Aorta (tissue), 5 donors: ENCODE measurements at regions not wholly inside any gene's neighbourhood (a gene's known extent, or its start where the extent isn't known, plus 50 kb on each side); places are given as distances from the start of the nearest gene placed in this dataset.

Source experiments
- ATAC-seq: fragments of 200-7000 bp; cut with Tn5 transposase; one replicate; pipeline ENCODE4 v1.9.1; 2022; ENCODE audit warnings: moderate library complexity; ENCODE audit not compliant: low FRiP score
- DNase-seq, 2 donors: peaks; one replicate each; pipeline ENCODE4 v3.0.0-alpha.2; 2020
- H3K27ac ChIP-seq, 2 donors: one replicate each; pipeline ENCODE4 v1.5.1; 2013; ENCODE audit warnings: low read length in 2 of 2, mild to moderate bottlenecking in 2 of 2, moderate library complexity in 2 of 2, control low read depth in 1 of 2, inconsistent platforms in 1 of 2, low read depth in 1 of 2
- H3K27me3 ChIP-seq, 2 donors: one replicate each; pipeline ENCODE4 v1.6.1; 2013; ENCODE audit warnings: control low read depth in 1 of 2, low read length in 1 of 2, mild to moderate bottlenecking in 1 of 2, moderate library complexity in 1 of 2; ENCODE audit not compliant: insufficient read depth in 2 of 2, control insufficient read depth in 1 of 2
- H3K36me3 ChIP-seq, 2 donors: one replicate each; pipeline ENCODE4 v1.6.1; 2013; ENCODE audit warnings: control low read depth in 1 of 2, low read length in 1 of 2, mild to moderate bottlenecking in 1 of 2; ENCODE audit not compliant: insufficient read depth in 2 of 2, control insufficient read depth in 1 of 2
- H3K4me1 ChIP-seq, 2 donors: one replicate each; pipeline ENCODE4 v1.6.1; 2013; ENCODE audit warnings: low read length in 2 of 2, control low read depth in 1 of 2, mild to moderate bottlenecking in 1 of 2, moderate library complexity in 1 of 2; ENCODE audit not compliant: insufficient read depth in 2 of 2, control insufficient read depth in 1 of 2
- H3K4me3 ChIP-seq, 2 donors: one replicate each; pipeline ENCODE4 v1.5.1; 2013; ENCODE audit warnings: low read length in 2 of 2, control low read depth in 1 of 2, mild to moderate bottlenecking in 1 of 2
- H3K9me3 ChIP-seq: one replicate; pipeline ENCODE4 v1.6.1; 2013; ENCODE audit warnings: mild to moderate bottlenecking, low read length; ENCODE audit not compliant: control insufficient read depth
- WGBS, 2 donors: extraction: QIAGEN DNeasy Blood & Tissue Kit; methylation state at CpG; one replicate each; pipeline ENCODE4 v1.1.7; 2013; 5-methylcytosine and 5-hydroxymethylcytosine counted together
- intact Hi-C, 2 donors: fragments of 100-400 bp; cut with DNase I; formaldehyde crosslinking; loops; one replicate each; pipeline versions ENCODE4 v1.14.2 to v1.15.0; 2022
- donor health status: healthy with polysubstance abuse.
- donor health status: Bipolar disorder and iron deficiency.
- donor health status: DM: no; HTN: no; CAD: no.
- donor health status: DM: no; HTN: no; CAD: no.
- donor health status: DM: yes; HTN: yes; CAD: no.

DNA sequence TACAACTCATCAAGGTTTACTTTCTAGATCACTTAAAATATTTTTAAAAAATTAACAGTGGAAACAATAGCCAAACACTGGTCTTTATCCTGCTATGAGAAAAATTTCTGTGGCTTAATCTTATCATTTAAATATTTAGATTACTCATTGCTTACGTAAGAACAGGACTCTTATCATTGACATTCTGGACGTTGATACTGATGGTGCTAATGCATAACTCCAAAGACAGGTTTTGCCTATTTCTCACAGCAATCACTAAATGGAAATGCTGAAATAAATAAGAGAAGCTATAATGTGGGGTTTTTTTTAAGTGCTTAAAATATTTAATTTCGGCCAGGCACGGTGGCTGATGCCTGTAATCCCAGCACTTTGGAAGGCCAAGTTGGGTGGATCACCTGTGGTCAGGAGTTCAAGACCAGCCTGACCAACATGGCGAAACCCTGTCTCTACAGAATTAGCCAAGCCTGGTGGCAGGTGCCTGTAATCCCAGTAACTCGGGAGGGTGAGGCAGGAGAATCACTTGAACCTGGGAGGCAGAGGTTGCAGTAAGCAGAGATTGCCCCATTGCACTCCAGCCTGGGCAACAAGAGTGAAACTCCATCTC, 195.0 kb downstream of the HGF start:
- H3K36me3 ChIP-seq, result no peaks in the 10 kb centered on the region
- intact Hi-C loops, result no loop called here
- no peaks in the 10 kb centered on the region for H3K4me1 ChIP-seq
- H3K4me3 ChIP-seq, result no peak overlapping the region
- WGBS, 2 donors, result 61 to 62% methylated on average over 6 of the region's 6 CpGs
- ATAC-seq (no peak), DNase-seq (no peak)
- no peaks in the 10 kb centered on the region for H3K27me3 ChIP-seq
- H3K9me3 ChIP-seq, result no peaks in the 10 kb centered on the region
- no peak overlapping the region for H3K27ac ChIP-seq

DNA sequence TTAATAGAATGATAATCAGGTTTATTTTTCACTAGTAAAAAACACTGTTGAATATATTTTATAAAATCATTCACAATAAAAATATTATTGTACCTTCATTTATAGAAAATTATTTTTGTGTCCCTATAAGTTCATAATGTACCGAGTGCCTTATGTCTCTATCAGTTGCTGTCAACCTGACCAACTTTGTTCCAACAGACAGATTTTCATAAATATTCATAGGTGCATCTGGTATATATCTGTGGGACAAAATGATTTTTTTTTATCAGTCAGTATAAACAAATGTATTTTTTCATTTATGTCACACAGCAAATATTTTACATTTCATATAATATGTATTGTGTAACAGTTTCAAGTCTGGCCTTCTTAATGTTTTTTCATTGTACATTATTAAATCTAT, 195.9 kb downstream of the HGF start:
- ATAC-seq (no peak), DNase-seq (no peak)
- no peaks in the 10 kb centered on the region for H3K27me3 ChIP-seq
- H3K36me3 ChIP-seq, result no peaks in the 10 kb centered on the region
- intact Hi-C loops, result no loop called here
- no peaks in the 10 kb centered on the region for H3K4me1 ChIP-seq
- H3K9me3 ChIP-seq, result no peaks in the 10 kb centered on the region
- 70 to 78% methylated on average over 1 of the region's 1 CpG for WGBS, 2 donors
- H3K27ac ChIP-seq, result no peak overlapping the region
- H3K4me3 ChIP-seq, result no peak overlapping the region

DNA sequence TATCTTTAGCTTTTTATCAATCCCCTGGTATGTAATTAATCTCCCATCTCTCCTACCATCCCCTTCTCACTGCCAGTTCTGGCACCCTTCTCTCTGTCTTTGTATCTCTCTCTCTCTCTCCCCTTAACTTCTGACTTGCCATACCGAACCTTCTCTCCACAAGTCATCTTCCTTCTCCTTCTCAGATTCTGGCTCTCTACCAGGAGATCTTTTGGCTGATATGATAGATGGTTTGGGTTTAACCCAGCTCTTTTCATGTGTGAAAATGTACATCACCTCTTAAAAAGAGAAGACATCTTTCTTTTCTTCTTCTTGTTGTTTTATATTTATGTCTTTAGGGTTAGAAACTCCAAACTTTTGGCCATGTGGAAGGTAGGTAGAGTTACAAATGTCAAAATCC, 196.7 kb downstream of the HGF start:
- no peaks in the 10 kb centered on the region for H3K36me3 ChIP-seq
- ATAC-seq (no peak), DNase-seq (no peak)
- H3K9me3 ChIP-seq, result no peaks in the 10 kb centered on the region
- WGBS, 2 donors, result 87 to 93% methylated on average over 1 of the region's 1 CpG
- intact Hi-C loops, result no loop called here
- H3K4me3 ChIP-seq, result no peak overlapping the region
- no peaks in the 10 kb centered on the region for H3K27me3 ChIP-seq
- H3K27ac ChIP-seq, result no peak overlapping the region
- no peaks in the 10 kb centered on the region for H3K4me1 ChIP-seq

DNA sequence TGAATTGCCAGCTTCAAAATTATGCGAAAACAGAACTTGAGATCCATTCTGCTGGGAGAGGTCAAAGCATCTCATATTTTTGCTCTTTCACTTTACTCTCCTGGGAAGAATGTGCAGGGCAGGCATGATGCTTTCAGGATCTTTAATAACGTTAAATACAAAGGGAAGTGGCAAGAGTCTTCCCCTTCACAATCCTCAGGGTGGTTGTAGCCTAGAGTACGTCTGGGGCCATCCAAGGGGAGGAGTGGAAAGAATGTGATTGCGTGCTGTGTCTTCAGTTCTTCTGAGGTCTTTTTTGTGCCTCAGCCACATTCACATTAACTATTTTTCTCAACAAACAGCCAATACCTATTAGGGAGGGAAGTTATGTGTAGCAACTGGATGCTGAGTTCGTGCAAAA, 207.3 kb downstream of the HGF start:
- intact Hi-C loops, result no loop called here
- H3K27ac ChIP-seq, result no peak overlapping the region

DNA sequence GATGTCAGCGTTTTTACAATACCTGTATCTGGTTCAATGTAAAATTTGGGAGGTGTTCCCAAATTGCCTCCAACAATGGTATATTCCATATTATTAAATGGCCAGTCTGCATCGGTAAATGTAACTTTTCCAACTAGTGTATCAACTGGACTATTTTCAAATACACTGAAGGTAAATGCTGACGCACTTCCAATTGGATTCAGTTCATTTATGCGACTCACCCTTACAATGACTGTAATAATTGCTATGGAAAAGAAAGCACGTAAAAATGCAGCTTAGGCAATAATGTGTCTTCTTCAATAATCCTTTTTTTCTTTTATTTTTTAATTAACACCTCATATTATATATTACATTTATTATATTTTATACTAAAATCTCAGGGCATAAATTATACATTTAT, 209.1 kb downstream of the HGF start:
- H3K9me3 ChIP-seq, result no peaks in the 10 kb centered on the region
- H3K36me3 ChIP-seq, result no peaks in the 10 kb centered on the region
- H3K27me3 ChIP-seq, result no peaks in the 10 kb centered on the region
- 93 to 94% methylated on average over 5 of the region's 5 CpGs for WGBS, 2 donors
- DNase-seq (no peak), ATAC-seq (no peak)
- no peak overlapping the region for H3K4me3 ChIP-seq
- intact Hi-C loops, result no loop called here
- H3K27ac ChIP-seq, result no peak overlapping the region
- no peaks in the 10 kb centered on the region for H3K4me1 ChIP-seq

More for the DNA sequence above, 207.3 kb downstream of the HGF start:
- Histone ChIP-seq H3K4me1 (no peaks in the 10 kb centered on the region), H3K36me3 (no peaks in the 10 kb centered on the region), H3K27me3 (no peaks in the 10 kb centered on the region), H3K4me3 (no peak overlapping the region), H3K9me3 (no peaks in the 10 kb centered on the region)
- no peak for ATAC-seq
- WGBS, 2 donors, result 66 to 74% methylated on average over 5 of the region's 5 CpGs
- no peak for DNase-seq

DNA sequence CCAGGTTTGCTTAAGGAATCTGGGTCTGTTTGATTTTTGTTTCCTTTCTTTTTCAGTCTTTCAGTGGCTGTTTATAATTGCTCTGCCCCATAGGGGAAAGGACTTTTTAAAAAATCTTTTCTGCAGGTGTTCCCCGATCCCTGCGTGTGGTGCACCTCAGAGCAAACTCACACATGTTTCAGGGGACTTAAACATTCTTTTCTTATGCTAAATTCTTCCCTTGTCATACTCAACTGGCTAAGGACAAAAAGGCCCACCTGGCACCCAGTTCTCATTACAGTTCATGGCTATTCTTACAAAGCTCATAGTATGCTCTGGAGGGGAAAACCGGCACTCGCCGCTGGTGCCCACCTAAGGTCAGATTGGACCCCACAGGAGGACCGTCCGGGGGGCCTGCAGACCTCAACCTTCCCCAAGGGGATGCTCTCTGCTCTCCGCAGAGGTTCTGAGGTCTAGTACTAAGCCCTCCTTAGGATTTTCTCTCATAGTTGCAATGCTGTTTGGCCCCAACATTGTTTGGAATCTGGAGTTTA, 220.3 kb downstream of the HGF start:
- Histone ChIP-seq H3K36me3 (no peaks in the 10 kb centered on the region), H3K27ac (no peak overlapping the region), H3K9me3 (no peaks in the 10 kb centered on the region), H3K4me1 (no peaks in the 10 kb centered on the region), H3K4me3 (no peak overlapping the region), H3K27me3 (no peaks in the 10 kb centered on the region)
- DNase-seq, result no peak
- WGBS, 2 donors, result 93 to 96% methylated on average over 8 of the region's 8 CpGs
- intact Hi-C loops, result no loop called here
- ATAC-seq, result no peak

DNA sequence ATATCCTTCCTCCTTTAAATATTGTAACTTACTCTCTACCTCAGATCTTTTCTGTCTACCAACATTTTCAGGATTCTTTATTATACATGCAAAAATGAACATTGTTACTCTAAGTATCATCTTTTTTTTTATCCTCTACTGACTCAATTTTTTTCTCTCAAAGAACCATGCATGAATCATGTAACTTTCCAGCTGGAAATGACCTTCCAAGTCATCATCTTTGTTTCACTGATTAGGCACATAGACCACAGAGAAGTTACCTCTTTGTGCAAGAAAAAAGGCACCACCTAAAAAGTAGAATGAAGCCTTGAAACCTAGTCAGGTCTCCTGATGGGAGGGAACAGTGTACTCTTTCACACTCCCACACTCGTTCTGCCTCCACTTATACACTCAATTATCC, 234.9 kb downstream of the HGF start:
- no peaks in the 10 kb centered on the region for H3K9me3 ChIP-seq
- ATAC-seq, result no peak
- H3K27me3 ChIP-seq, result no peaks in the 10 kb centered on the region
- intact Hi-C loops, result no loop called here
- H3K4me1 ChIP-seq, result no peaks in the 10 kb centered on the region
- H3K4me3 ChIP-seq, result no peak overlapping the region
- H3K27ac ChIP-seq, result no peak overlapping the region
- no peak for DNase-seq
- 94 to 97% methylated on average over 1 of the region's 1 CpG for WGBS, 2 donors
- H3K36me3 ChIP-seq, result no peaks in the 10 kb centered on the region

DNA sequence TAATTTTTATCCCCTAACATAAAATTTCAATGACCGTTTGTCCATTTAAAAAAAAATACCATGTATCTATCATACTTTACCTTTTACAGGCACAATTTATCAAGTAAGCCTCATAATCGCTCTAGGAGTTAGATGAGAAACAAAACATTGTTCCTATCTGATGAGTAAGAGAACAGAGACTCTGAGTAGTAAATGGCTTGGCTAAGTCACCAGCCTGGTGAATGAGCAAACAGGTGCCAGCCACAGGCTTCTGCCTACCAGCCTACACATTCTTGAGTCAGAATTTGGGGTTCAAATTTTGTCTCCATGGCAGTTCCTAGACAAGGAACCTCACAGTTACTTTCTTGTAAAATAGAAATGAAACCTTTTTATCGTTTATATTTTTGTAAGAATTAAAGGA, 235.4 kb downstream of the HGF start:
- ATAC-seq (no peak), DNase-seq (no peak)
- no peak overlapping the region for H3K27ac ChIP-seq
- H3K36me3 ChIP-seq, result no peaks in the 10 kb centered on the region
- intact Hi-C loops, result no loop called here
- 88 to 93% methylated on average over 3 of the region's 3 CpGs for WGBS, 2 donors
- H3K27me3 ChIP-seq, result no peaks in the 10 kb centered on the region
- no peaks in the 10 kb centered on the region for H3K9me3 ChIP-seq
- no peaks in the 10 kb centered on the region for H3K4me1 ChIP-seq
- no peak overlapping the region for H3K4me3 ChIP-seq

DNA sequence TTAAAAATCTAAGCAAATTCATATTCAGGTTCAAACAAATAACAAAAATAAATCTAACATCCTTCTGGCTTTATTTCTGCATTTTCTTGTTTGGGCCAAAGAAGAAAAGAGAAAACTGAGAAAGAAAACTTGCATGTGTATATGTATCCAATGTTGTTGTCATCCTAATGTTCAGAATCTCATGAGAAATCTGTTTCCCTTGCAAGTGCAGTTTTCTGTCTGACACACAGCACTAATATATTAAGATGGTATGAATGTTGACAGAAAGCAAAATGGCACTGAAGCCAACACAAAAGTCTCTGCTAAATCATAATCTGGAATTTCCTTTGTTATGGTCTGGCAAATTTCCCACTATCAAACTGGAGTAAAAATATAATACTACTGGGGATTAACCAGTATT, 235.9 kb downstream of the HGF start:
- no peak for ATAC-seq

More for the DNA sequence above, 235.9 kb downstream of the HGF start:
- no peaks in the 10 kb centered on the region for H3K36me3 ChIP-seq
- no peaks in the 10 kb centered on the region for H3K9me3 ChIP-seq
- no peak for DNase-seq
- intact Hi-C loops, result no loop called here
- no peak overlapping the region for H3K27ac ChIP-seq
- no peak overlapping the region for H3K4me3 ChIP-seq
- H3K27me3 ChIP-seq, result no peaks in the 10 kb centered on the region
- no peaks in the 10 kb centered on the region for H3K4me1 ChIP-seq
